HCT116 (cell line): ENCODE measurements at regions not wholly inside any gene's neighbourhood (a gene's known extent, or its start where the extent isn't known, plus 50 kb on each side); places are given as distances from the start of the nearest gene placed in this dataset.
A peak's percentile ranks its signal among the peaks of the same experiment; 100 is the strongest.

Experiments
- ATAC-seq: fragments of 200-7000 bp; cut with Tn5 transposase; 2 replicates; pipeline ENCODE4 v1.9.1; 2020; ENCODE audit warnings: mild to moderate bottlenecking, moderate library complexity
- BruUV-seq: library from RNA; stranded (reverse); fragments of 400-500 nt; replicated peaks from 2 replicates; lab custom pipeline; 2021; lab: Mats Ljungman, UMichigan
- CTCF ChIA-PET: fragments of 300-600 bp; sonication (Branson Sonifier 250); formaldehyde crosslinking; loops from one replicate; lab custom pipeline; 2021; ENCODE audit warnings: antibody characterized with exemption; lab: Charles Lee
- POLR2A ChIA-PET: fragments of 300-600, 350-600 bp; sonication (Branson Sonifier 250); formaldehyde crosslinking; loops from one replicate; lab custom pipeline; 2021; ENCODE audit warnings: antibody characterized with exemption; lab: Charles Lee
- RAD21 ChIA-PET, 2 experiments: fragments of 300-600 bp; sonication (Branson Sonifier 250); formaldehyde crosslinking; loops; one replicate each; lab custom pipeline; 2023; ENCODE audit warnings: low total read pairs in 2 of 2; ENCODE audit not compliant: uncharacterized antibody in 2 of 2, unreplicated experiment in 2 of 2, low non-redundant PET in 1 of 2; lab: Charles Lee
- DNase-seq: peaks from one replicate; pipeline ENCODE4 v3.0.0-alpha.2; 2010; ENCODE audit warnings: low read depth, low spot score
- H2AFZ ChIP-seq: fragments of 200-600 bp; shearing (Covaris generic), sonication (generic); 2 replicates; pipeline ENCODE4 v1.6.1; 2017; ENCODE audit warnings: low read depth, mixed run types, mixed read lengths, antibody characterized with exemption, low read length; ENCODE audit not compliant: poor library complexity, severe bottlenecking
- H3K27ac ChIP-seq: 2 replicates; pipeline ENCODE4 v1.5.1; 2012; ENCODE audit warnings: low read depth, low read length
- H3K27me3 ChIP-seq: fragments of 200-600 bp; sonication (generic); 2 replicates; pipeline ENCODE4 v1.6.1; 2016; ENCODE audit warnings: mixed run types, low read length, mixed read lengths; ENCODE audit not compliant: insufficient read depth
- H3K36me3 ChIP-seq, 2 experiments: fragments of 200-500 bp in 1 of 2; fragments of 200-600 bp in 1 of 2; sonication (Bioruptor generic) in 1 of 2; sonication (generic) in 1 of 2; 2 replicates each; pipeline versions ENCODE4 v1.5.1 to v1.6.1; 2014 to 2016; ENCODE audit warnings: low read length in 2 of 2, inconsistent platforms in 1 of 2, mixed read lengths in 1 of 2, mixed run types in 1 of 2; ENCODE audit not compliant: insufficient read depth in 2 of 2, control insufficient read depth in 1 of 2
- H3K4me1 ChIP-seq, 2 experiments: fragments of 200-600 bp in 1 of 2; sonication (generic) in 1 of 2; 2 replicates each; pipeline versions ENCODE4 v1.5.1 to v1.6.1; 2012 to 2017; ENCODE audit warnings: low read length in 2 of 2, inconsistent platforms in 1 of 2, mild to moderate bottlenecking in 1 of 2, mixed read lengths in 1 of 2, mixed run types in 1 of 2, moderate library complexity in 1 of 2; ENCODE audit not compliant: insufficient read depth in 2 of 2, control insufficient read depth in 1 of 2
- H3K4me2 ChIP-seq: fragments of 200-600 bp; sonication (generic); 2 replicates; pipeline ENCODE4 v1.6.1; 2017; ENCODE audit warnings: mixed run types, low read length, mixed read lengths
- H3K4me3 ChIP-seq, 2 experiments: fragments of 200-600 bp in 1 of 2; sonication (generic) in 1 of 2; replicated peaks in 1 of 2; 2 replicates each; pipeline ENCODE4 v1.5.1; 2011 to 2016; ENCODE audit warnings: low read length in 2 of 2, control low read depth in 1 of 2, low read depth in 1 of 2, mild to moderate bottlenecking in 1 of 2, mixed read lengths in 1 of 2, mixed run types in 1 of 2
- H3K79me2 ChIP-seq: fragments of 200-600 bp; sonication (generic); 2 replicates; pipeline ENCODE4 v1.6.1; 2017; ENCODE audit warnings: mild to moderate bottlenecking, mixed run types, low read length, moderate library complexity, mixed read lengths; ENCODE audit not compliant: insufficient read depth
- H3K9ac ChIP-seq: fragments of 200-600 bp; sonication (generic); 2 replicates; pipeline ENCODE4 v1.6.1; 2016; ENCODE audit warnings: low read length, mixed read lengths
- H3K9me2 ChIP-seq: fragments of 200-600 bp; sonication (generic), shearing (Covaris generic); 2 replicates; pipeline ENCODE4 v1.6.1; 2017; ENCODE audit warnings: mixed run types, mild to moderate bottlenecking, moderate library complexity; ENCODE audit not compliant: insufficient read depth
- H3K9me3 ChIP-seq, 2 experiments: fragments of 200-500 bp in 1 of 2; fragments of 200-600 bp in 1 of 2; sonication (Bioruptor generic) in 1 of 2; sonication (generic) in 1 of 2; 2 replicates each; pipeline ENCODE4 v1.6.1; 2014 to 2017; ENCODE audit warnings: low read length in 2 of 2, mixed read lengths in 2 of 2, inconsistent platforms in 1 of 2, low read depth in 1 of 2, mild to moderate bottlenecking in 1 of 2, mixed run types in 1 of 2, moderate library complexity in 1 of 2; ENCODE audit not compliant: control insufficient read depth in 1 of 2, insufficient read depth in 1 of 2
- H4K20me1 ChIP-seq: fragments of 200-600 bp; sonication (generic), shearing (Covaris generic); 2 replicates; pipeline ENCODE4 v1.6.1; 2017; ENCODE audit warnings: mixed run types, mild to moderate bottlenecking, moderate library complexity; ENCODE audit not compliant: insufficient read depth
- CBX3 ChIP-seq: IDR thresholded peaks from 2 replicates; pipeline ENCODE4 v1.6.1; 2012; ENCODE audit warnings: low read depth
- EGR1 ChIP-seq: IDR thresholded peaks from 2 replicates; pipeline ENCODE4 v1.6.1; 2012; ENCODE audit warnings: low read depth
- EZH2 ChIP-seq: fragments of 200-600 bp; sonication (generic); IDR thresholded peaks from 2 replicates; pipeline ENCODE4 v1.6.1; 2017; ENCODE audit warnings: antibody characterized with exemption, mixed run types
- POLR2A ChIP-seq: IDR thresholded peaks from 2 replicates; pipeline ENCODE4 v1.7.0; 2011; ENCODE audit warnings: borderline replicate concordance; ENCODE audit not compliant: insufficient read depth, insufficient read length; ENCODE audit errors: extremely low read depth
- RAD21 ChIP-seq: IDR thresholded peaks from 2 replicates; pipeline ENCODE4 v1.6.1; 2012; ENCODE audit warnings: low read depth, mild to moderate bottlenecking
- SP1 ChIP-seq: IDR thresholded peaks from 2 replicates; pipeline ENCODE4 v1.6.1; 2012; ENCODE audit warnings: low read depth
- SRF ChIP-seq: IDR thresholded peaks from 2 replicates; pipeline ENCODE4 v1.6.1; 2012; ENCODE audit warnings: low read depth
- YY1 ChIP-seq: IDR thresholded peaks from 2 replicates; pipeline ENCODE4 v1.6.1; 2011; ENCODE audit warnings: low read length, low read depth, moderate library complexity, mild to moderate bottlenecking; ENCODE audit not compliant: insufficient replicate concordance; ENCODE audit errors: extremely low read depth
- ZFX ChIP-seq: fragments of 450-650 bp; IDR thresholded peaks from 2 replicates; pipeline ENCODE4 v1.6.1; 2017
- ZNF274 ChIP-seq: fragments of 200-500 bp; sonication (Bioruptor generic); IDR thresholded peaks from 2 replicates; pipeline ENCODE4 v1.6.1; 2014; ENCODE audit warnings: mild to moderate bottlenecking, low read depth, low read length, inconsistent platforms
- intact Hi-C: fragments of 100-400 bp; cut with micrococcal nuclease; formaldehyde crosslinking; loops from 2 replicates; pipeline ENCODE4 v1.10.0; 2022
- TF ChIP-seq, protein P1 (sequence below): IDR thresholded peaks from 2 replicates; pipeline ENCODE4 v1.6.1; 2012; ENCODE audit warnings: low read depth
- TF ChIP-seq, protein P2 (sequence below), 3 experiments: fragments of 200-600 bp in 1 of 3; sonication (generic) in 1 of 3; IDR thresholded peaks in 2 of 3; conservative IDR thresholded peaks in 1 of 3; 2 replicates each; pipeline ENCODE4 v1.5.1; 2012 to 2017; ENCODE audit warnings: low read depth in 2 of 3, low read length in 2 of 3, antibody characterized with exemption in 1 of 3, borderline replicate concordance in 1 of 3, control low read depth in 1 of 3, mild to moderate bottlenecking in 1 of 3, mixed read lengths in 1 of 3, mixed run types in 1 of 3, moderate library complexity in 1 of 3; ENCODE audit not compliant: insufficient read depth in 1 of 3
- TF ChIP-seq, protein P3 (sequence below): IDR thresholded peaks from 2 replicates; pipeline ENCODE4 v1.6.1; 2011; ENCODE audit warnings: mild to moderate bottlenecking, low read length, moderate library complexity; ENCODE audit not compliant: insufficient replicate concordance; ENCODE audit errors: extremely low read depth
- TF ChIP-seq, protein P4 (sequence below): IDR thresholded peaks from 2 replicates; pipeline ENCODE4 v1.6.1; 2012

DNA sequence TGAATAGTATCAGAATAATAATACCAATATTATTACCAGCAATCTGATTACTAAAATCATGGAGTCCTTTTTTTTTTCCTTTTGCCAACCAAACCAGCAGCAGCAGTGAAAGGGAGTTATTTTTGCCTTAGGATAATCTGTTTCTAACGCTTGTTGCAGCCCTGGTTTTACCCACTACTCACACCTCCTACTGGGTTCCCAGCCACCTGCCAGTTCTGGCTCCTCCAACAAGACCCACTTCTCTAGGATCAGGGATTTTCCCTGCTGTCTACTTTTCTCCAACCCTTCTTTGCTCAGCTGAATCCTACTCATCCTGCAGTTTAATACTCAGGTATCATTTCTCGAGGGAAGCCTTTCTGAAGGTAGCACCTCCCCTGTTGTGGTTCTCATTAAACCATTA, 96.8 kb upstream of the BCAR3 start:
- intact Hi-C loops, result loop anchor here (5.0 kb wide), 1 partner anchor 76 kb away; no protein-coding TSS in a partner anchor
- DNase-seq (no peak), ATAC-seq (no peak)
- H3K4me1 ChIP-seq, result peaks cover 23 to 78% of the 10 kb centered on the region in 2 experiments
- no peaks in the 10 kb centered on the region for H3K9me2 ChIP-seq
- no peaks in the 10 kb centered on the region for H3K79me2 ChIP-seq
- TF ChIP-seq, protein P1, sequence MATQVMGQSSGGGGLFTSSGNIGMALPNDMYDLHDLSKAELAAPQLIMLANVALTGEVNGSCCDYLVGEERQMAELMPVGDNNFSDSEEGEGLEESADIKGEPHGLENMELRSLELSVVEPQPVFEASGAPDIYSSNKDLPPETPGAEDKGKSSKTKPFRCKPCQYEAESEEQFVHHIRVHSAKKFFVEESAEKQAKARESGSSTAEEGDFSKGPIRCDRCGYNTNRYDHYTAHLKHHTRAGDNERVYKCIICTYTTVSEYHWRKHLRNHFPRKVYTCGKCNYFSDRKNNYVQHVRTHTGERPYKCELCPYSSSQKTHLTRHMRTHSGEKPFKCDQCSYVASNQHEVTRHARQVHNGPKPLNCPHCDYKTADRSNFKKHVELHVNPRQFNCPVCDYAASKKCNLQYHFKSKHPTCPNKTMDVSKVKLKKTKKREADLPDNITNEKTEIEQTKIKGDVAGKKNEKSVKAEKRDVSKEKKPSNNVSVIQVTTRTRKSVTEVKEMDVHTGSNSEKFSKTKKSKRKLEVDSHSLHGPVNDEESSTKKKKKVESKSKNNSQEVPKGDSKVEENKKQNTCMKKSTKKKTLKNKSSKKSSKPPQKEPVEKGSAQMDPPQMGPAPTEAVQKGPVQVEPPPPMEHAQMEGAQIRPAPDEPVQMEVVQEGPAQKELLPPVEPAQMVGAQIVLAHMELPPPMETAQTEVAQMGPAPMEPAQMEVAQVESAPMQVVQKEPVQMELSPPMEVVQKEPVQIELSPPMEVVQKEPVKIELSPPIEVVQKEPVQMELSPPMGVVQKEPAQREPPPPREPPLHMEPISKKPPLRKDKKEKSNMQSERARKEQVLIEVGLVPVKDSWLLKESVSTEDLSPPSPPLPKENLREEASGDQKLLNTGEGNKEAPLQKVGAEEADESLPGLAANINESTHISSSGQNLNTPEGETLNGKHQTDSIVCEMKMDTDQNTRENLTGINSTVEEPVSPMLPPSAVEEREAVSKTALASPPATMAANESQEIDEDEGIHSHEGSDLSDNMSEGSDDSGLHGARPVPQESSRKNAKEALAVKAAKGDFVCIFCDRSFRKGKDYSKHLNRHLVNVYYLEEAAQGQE, result no peak
- TF ChIP-seq RAD21 (no peak), CBX3 (no peak), POLR2A (no peak), EGR1 (no peak), SP1 (no peak), SRF (no peak), ZFX (no peak), ZNF274 (no peak), EZH2 (no peak), YY1 (no peak)
- TF ChIP-seq, protein P2, sequence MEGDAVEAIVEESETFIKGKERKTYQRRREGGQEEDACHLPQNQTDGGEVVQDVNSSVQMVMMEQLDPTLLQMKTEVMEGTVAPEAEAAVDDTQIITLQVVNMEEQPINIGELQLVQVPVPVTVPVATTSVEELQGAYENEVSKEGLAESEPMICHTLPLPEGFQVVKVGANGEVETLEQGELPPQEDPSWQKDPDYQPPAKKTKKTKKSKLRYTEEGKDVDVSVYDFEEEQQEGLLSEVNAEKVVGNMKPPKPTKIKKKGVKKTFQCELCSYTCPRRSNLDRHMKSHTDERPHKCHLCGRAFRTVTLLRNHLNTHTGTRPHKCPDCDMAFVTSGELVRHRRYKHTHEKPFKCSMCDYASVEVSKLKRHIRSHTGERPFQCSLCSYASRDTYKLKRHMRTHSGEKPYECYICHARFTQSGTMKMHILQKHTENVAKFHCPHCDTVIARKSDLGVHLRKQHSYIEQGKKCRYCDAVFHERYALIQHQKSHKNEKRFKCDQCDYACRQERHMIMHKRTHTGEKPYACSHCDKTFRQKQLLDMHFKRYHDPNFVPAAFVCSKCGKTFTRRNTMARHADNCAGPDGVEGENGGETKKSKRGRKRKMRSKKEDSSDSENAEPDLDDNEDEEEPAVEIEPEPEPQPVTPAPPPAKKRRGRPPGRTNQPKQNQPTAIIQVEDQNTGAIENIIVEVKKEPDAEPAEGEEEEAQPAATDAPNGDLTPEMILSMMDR (IDR thresholded peaks at IDR 0.05 in 2 of 3, conservative IDR thresholded peaks at IDR 0.05 in 1 of 3; ENCODE audit: borderline replicate concordance in 1 of 3, insufficient read depth in 1 of 3, low read depth in 2 of 3, low read length in 2 of 3), result no peak
- TF ChIP-seq, protein P3, sequence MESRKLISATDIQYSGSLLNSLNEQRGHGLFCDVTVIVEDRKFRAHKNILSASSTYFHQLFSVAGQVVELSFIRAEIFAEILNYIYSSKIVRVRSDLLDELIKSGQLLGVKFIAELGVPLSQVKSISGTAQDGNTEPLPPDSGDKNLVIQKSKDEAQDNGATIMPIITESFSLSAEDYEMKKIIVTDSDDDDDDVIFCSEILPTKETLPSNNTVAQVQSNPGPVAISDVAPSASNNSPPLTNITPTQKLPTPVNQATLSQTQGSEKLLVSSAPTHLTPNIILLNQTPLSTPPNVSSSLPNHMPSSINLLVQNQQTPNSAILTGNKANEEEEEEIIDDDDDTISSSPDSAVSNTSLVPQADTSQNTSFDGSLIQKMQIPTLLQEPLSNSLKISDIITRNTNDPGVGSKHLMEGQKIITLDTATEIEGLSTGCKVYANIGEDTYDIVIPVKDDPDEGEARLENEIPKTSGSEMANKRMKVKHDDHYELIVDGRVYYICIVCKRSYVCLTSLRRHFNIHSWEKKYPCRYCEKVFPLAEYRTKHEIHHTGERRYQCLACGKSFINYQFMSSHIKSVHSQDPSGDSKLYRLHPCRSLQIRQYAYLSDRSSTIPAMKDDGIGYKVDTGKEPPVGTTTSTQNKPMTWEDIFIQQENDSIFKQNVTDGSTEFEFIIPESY, result no peak
- TF ChIP-seq, protein P4, sequence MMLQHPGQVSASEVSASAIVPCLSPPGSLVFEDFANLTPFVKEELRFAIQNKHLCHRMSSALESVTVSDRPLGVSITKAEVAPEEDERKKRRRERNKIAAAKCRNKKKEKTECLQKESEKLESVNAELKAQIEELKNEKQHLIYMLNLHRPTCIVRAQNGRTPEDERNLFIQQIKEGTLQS, result no peak
- H3K4me2 ChIP-seq, result peak overlapping the region; percentile 72; the same call in 1 of the 2 replicates
- no TSS peak for BruUV-seq
- no peak overlapping the region for H3K27ac ChIP-seq
- ChIA-PET RAD21 (no interaction called here), CTCF (no interaction called here), POLR2A (interaction anchor here (0.8 to 1.3 kb wide), 3 partner anchors 18 to 97 kb away, joined by 3 to 4 read pairs (median 3); partner anchors contain the start of gene BCAR3)
- no peak overlapping the region for H2AFZ ChIP-seq
- no peaks in the 10 kb centered on the region for H4K20me1 ChIP-seq
- H3K36me3 ChIP-seq, result no peaks in the 10 kb centered on the region
- H3K27me3 ChIP-seq, result no peaks in the 10 kb centered on the region
- H3K9ac ChIP-seq, result peak overlapping the region; percentile 61; the same call in 1 of the 2 replicates
- no peaks in the 10 kb centered on the region for H3K9me3 ChIP-seq
- H3K4me3 ChIP-seq, result no peak overlapping the region
